ENCODE measurements at regions not wholly inside any gene's neighbourhood (a gene's known extent, or its start where the extent isn't known, plus 50 kb on each side); places are given as distances from the start of the nearest gene placed in this dataset.

DNA sequence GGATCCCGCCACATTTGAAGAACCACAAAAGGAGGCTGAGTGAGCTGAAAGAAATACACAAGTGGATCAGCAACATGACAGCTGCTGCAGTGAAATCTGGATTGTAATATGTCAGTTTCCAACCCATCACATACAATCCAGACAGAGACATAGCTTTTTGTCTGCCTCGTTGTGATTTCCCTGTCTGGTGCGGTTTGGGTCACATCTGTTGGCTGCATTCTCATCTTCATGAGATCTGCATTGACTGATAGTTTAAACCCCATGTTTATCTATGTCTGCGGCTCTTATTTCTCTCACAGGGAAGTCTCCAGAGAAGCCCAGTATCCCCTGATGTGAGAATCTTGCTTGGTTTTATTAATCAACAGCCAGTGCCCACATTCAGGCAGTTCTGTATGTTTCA is 403.1 kb upstream of the ZNF608 start:
- Histone ChIP-seq H3K36me3 (ENCODE audit: control insufficient read depth, insufficient read depth, low read length) (no peaks in the 10 kb centered on the region), H3K9me3 (ENCODE audit: control insufficient read depth, low read length) (no peaks in the 10 kb centered on the region), H3K4me3 (ENCODE audit: extremely low read depth, insufficient read depth, low read length, poor library complexity, severe bottlenecking) (no peak overlapping the region), H3K27ac (ENCODE audit: low read depth, low read length, severe bottlenecking) (no peak overlapping the region), H3K4me1 (ENCODE audit: control insufficient read depth, insufficient read depth, low read length, poor library complexity, severe bottlenecking) (no peaks in the 10 kb centered on the region)
- WGBS, 2 experiments (ENCODE audit: insufficient coverage in 2 of 2): 83 to 88% methylated on average over 3 to 4 of the region's 4 CpGs

DNA sequence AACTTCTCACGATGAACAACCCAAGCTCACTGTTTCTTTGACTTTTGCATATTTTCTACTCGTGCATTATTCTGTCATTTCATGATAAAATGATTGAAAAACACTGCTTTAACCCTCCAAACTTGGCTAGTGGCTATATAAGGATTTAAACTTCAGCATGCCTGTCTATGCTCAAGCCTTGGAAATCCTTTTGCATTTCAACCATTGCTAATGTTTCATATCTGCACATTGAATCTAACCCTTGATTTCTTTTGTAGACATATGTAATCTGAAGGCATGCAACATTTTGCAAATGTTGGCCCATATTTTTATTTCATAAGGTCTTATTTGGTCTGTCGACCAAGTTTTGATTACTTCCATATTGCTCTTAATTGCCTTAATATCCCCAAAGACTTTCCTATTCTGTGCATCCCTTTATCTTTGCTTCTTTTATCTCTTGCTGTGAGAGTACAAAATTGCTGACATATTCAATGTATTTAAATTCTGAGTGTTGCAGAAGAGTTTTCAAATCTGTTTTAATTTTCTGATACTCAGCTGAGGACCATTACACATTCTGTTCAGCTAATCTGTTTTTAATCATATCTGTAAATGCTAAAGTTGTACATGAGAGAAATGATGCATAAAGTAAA is 403.7 kb upstream of the ZNF608 start:
- WGBS, 2 experiments (ENCODE audit: insufficient coverage in 2 of 2): 87% methylated on average over 2 of the region's 3 CpGs; no CpG with 5 or more reads in 1 of the 2 experiments
- no peaks in the 10 kb centered on the region for H3K36me3 ChIP-seq (ENCODE audit: control insufficient read depth, insufficient read depth, low read length)
- no peaks in the 10 kb centered on the region for H3K4me1 ChIP-seq (ENCODE audit: control insufficient read depth, insufficient read depth, low read length, poor library complexity, severe bottlenecking)
- H3K9me3 ChIP-seq (ENCODE audit: control insufficient read depth, low read length): no peaks in the 10 kb centered on the region
- H3K27ac ChIP-seq (ENCODE audit: low read depth, low read length, severe bottlenecking): no peak overlapping the region
- H3K4me3 ChIP-seq (ENCODE audit: extremely low read depth, insufficient read depth, low read length, poor library complexity, severe bottlenecking): no peak overlapping the region

DNA sequence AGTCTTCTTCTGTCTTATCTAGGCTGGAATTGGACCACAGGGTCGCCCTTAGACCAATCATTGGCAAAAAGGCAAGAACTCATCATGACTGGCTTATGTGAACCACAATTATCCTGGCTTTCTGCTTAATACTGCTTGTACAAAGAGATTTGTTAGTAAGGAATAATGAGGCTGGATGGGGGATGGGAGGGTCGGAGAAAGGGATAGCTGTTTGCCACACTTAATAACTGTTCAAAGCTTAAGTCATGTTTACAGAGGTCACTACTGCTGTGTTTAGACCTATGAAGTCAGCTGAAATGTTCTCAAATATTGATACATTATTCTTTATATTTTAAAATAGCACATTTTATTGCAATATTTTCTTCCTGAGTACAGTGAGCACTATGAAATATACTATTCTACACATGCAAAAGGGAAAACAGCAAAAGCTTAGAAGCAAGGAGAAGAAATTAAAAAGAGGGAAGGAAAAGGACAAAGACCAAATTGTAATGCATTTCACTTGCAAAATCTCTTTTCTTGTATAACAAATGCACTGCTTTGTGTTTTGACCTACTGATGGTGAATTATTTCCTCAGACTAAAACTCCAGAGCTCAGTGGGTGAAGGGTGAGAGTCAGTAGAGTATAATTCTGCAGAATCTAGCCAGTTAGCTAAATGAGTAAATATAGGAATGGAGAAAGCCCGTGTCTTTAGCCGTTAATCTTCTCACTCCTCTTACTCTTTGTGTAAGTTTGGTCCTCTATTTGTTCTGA is 404.9 kb upstream of the ZNF608 start:
- 60 to 100% methylated on average over 1 to 2 of the region's 4 CpGs for WGBS, 2 experiments (ENCODE audit: insufficient coverage in 2 of 2)

GRCh38 chr5:125152044-125152443 is 405.6 kb upstream of the ZNF608 start:
- H3K9me3 ChIP-seq (ENCODE audit: control insufficient read depth, low read length): no peaks in the 10 kb centered on the region
- 50 to 94% methylated on average over 2 to 3 of the region's 4 CpGs for WGBS, 2 experiments (ENCODE audit: insufficient coverage in 2 of 2)
- H3K36me3 ChIP-seq (ENCODE audit: control insufficient read depth, insufficient read depth, low read length): no peaks in the 10 kb centered on the region
- no peaks in the 10 kb centered on the region for H3K4me1 ChIP-seq (ENCODE audit: control insufficient read depth, insufficient read depth, low read length, poor library complexity, severe bottlenecking)
- H3K27ac ChIP-seq (ENCODE audit: low read depth, low read length, severe bottlenecking): no peak overlapping the region
- H3K4me3 ChIP-seq (ENCODE audit: extremely low read depth, insufficient read depth, low read length, poor library complexity, severe bottlenecking): no peak overlapping the region

More for the DNA sequence above, 404.9 kb upstream of the ZNF608 start:
- no peak overlapping the region for H3K4me3 ChIP-seq (ENCODE audit: extremely low read depth, insufficient read depth, low read length, poor library complexity, severe bottlenecking)
- no peak overlapping the region for H3K27ac ChIP-seq (ENCODE audit: low read depth, low read length, severe bottlenecking)
- no peaks in the 10 kb centered on the region for H3K9me3 ChIP-seq (ENCODE audit: control insufficient read depth, low read length)
- no peaks in the 10 kb centered on the region for H3K4me1 ChIP-seq (ENCODE audit: control insufficient read depth, insufficient read depth, low read length, poor library complexity, severe bottlenecking)
- H3K36me3 ChIP-seq (ENCODE audit: control insufficient read depth, insufficient read depth, low read length): no peaks in the 10 kb centered on the region

- Histone ChIP-seq H3K4me1 (ENCODE audit: control insufficient read depth, insufficient read depth, low read length, poor library complexity, severe bottlenecking) (no peaks in the 10 kb centered on the region), H3K4me3 (ENCODE audit: extremely low read depth, insufficient read depth, low read length, poor library complexity, severe bottlenecking) (no peak overlapping the region), H3K36me3 (ENCODE audit: control insufficient read depth, insufficient read depth, low read length) (no peaks in the 10 kb centered on the region), H3K9me3 (ENCODE audit: control insufficient read depth, low read length) (no peaks in the 10 kb centered on the region), H3K27ac (ENCODE audit: low read depth, low read length, severe bottlenecking) (no peak overlapping the region)
- 93 to 99% methylated on average over 11 to 13 of the region's 13 CpGs for WGBS, 2 experiments (ENCODE audit: insufficient coverage in 2 of 2)
Observed at GRCh38 chr5:125152461-125153189, 406.2 kb upstream of the ZNF608 start.

DNA sequence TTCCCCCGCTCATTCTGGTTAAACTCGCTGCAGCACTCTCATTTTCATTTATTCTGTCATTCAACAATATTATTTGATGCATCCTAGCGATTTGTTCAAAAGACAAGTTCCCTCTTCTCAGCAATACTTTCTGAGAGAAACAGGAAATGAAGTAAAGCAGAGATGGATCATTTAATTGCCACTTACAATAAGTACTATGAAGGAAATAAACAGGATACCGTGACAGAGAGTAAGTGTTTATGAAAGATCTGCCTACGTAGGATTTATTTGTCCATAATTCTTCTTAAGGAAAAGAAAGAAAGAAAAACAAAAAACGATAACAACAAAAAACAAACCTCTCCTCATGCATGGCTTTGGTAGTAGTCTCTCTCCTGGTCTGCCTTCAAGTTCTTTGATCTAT is 406.8 kb upstream of the ZNF608 start:
- H3K36me3 ChIP-seq (ENCODE audit: control insufficient read depth, insufficient read depth, low read length): no peaks in the 10 kb centered on the region
- no peaks in the 10 kb centered on the region for H3K9me3 ChIP-seq (ENCODE audit: control insufficient read depth, low read length)
- H3K4me1 ChIP-seq (ENCODE audit: control insufficient read depth, insufficient read depth, low read length, poor library complexity, severe bottlenecking): no peaks in the 10 kb centered on the region
- no peak overlapping the region for H3K27ac ChIP-seq (ENCODE audit: low read depth, low read length, severe bottlenecking)
- WGBS, 2 experiments (ENCODE audit: insufficient coverage in 2 of 2): 31 to 100% methylated on average over 1 to 3 of the region's 6 CpGs
- H3K4me3 ChIP-seq (ENCODE audit: extremely low read depth, insufficient read depth, low read length, poor library complexity, severe bottlenecking): no peak overlapping the region

DNA sequence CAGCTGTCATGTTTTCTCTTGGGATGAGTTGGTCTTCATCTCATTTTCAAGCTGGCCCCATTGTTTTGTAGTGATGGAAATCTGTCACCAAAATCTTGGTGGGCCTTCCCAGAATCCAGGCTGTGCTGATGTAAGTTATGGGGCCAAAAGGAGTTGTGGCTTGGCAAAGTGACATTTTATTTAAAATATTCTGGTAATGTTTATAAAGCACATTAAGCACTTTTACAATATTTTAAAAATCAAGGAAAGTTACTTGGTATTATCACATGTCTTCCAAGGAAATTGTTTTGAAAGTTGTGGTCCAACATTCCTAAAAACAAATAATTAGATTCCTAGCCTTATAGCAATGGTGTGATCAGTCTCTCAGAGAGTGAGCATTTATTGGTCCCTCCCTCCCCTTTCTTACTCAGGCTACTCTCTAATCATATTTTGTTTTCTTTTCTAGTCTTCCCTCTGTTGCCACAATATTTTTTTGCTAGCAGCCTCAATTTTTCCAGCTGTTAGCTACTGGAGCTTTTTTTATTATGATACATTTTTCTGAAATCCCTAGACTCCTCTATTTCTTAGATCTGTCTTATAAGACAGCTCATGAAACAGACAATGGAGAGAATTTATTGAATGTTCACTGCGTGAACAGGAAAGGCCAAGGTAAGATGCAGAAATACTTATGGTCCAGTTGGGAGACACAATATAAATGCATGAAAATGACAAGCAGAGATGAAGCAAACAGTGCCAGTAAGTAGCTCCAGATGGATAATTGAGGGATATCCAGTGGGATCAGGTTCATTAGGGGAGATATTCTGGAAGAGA is 408.1 kb upstream of the ZNF608 start:
- Histone ChIP-seq H3K4me1 (ENCODE audit: control insufficient read depth, insufficient read depth, low read length, poor library complexity, severe bottlenecking) (no peaks in the 10 kb centered on the region), H3K4me3 (ENCODE audit: extremely low read depth, insufficient read depth, low read length, poor library complexity, severe bottlenecking) (no peak overlapping the region), H3K27ac (ENCODE audit: low read depth, low read length, severe bottlenecking) (no peak overlapping the region), H3K36me3 (ENCODE audit: control insufficient read depth, insufficient read depth, low read length) (no peaks in the 10 kb centered on the region), H3K9me3 (ENCODE audit: control insufficient read depth, low read length) (no peaks in the 10 kb centered on the region)
- WGBS, 2 experiments (ENCODE audit: insufficient coverage in 2 of 2): 100% methylated on average over 1 of the region's 1 CpG

DNA sequence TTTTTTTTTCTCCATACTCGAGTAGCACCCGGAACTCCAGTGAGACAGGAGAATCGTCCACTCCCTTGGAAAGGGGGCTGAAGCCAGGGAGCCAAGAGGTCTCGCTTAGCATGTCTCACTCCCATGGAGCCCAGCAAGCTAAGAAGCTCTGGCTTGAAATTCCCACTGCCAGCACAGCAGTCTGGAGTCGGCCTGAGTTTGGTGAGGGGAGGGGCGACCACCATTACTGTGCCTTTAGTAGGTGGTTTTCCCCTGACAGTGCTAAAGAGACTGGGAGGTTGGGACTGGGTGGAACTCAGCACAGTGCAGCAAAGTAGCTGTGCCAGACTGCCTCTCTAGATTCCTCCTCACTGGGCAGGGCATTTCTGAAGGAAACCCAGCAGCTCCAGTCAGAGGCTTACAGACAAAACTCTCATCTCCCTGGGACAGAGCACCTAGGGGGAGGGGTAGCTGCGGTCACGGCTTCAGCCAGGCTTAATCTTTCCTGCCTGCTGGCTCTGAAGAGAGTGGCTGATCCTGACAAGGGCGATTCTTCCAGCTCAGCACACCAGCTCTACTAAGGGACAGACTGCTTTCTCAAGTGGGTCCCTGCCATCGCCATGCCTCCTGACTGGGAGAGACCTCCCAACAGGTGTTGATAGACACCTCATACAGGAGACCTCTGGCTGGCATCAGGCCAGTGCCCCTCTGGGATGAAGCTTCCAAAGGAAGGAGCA is 414.5 kb upstream of the ZNF608 start:
- Histone ChIP-seq H3K4me3 (ENCODE audit: extremely low read depth, insufficient read depth, low read length, poor library complexity, severe bottlenecking) (no peak overlapping the region), H3K27ac (ENCODE audit: low read depth, low read length, severe bottlenecking) (peak overlapping the region; percentile 57), H3K9me3 (ENCODE audit: control insufficient read depth, low read length) (peaks cover 16% of the 10 kb centered on the region), H3K4me1 (ENCODE audit: control insufficient read depth, insufficient read depth, low read length, poor library complexity, severe bottlenecking) (peaks cover 7% of the 10 kb centered on the region), H3K36me3 (ENCODE audit: control insufficient read depth, insufficient read depth, low read length) (no peaks in the 10 kb centered on the region)
- WGBS, 2 experiments (ENCODE audit: insufficient coverage in 2 of 2): 47 to 56% methylated on average over 5 to 6 of the region's 10 CpGs

DNA sequence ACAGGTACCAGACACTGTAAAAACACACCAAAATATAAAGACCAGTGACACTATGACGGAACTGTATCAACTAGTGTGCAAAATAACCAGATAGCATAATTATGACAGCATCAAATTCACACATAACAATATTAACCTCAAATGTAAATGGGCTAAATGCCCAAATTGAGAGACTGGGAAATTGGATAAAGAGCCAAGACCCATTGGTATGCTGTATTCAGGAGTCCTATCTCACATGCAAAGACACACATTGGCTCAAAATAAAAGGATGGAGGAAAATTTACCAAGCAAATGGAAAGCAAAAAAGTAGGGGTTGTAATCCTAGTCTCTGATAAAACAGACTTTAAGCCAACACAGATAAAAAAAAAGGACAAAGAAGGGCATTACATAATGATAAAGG is 416.3 kb upstream of the ZNF608 start:
- 60% methylated on average over 1 of the region's 1 CpG; no CpG with 5 or more reads in 1 of the 2 experiments for WGBS, 2 experiments (ENCODE audit: insufficient coverage in 2 of 2)

GRCh38 chr5:125169396-125169795 is 423.0 kb upstream of the ZNF608 start:
- Histone ChIP-seq H3K4me1 (ENCODE audit: control insufficient read depth, insufficient read depth, low read length, poor library complexity, severe bottlenecking) (no peaks in the 10 kb centered on the region), H3K36me3 (ENCODE audit: control insufficient read depth, insufficient read depth, low read length) (no peaks in the 10 kb centered on the region), H3K9me3 (ENCODE audit: control insufficient read depth, low read length) (peaks cover 8% of the 10 kb centered on the region), H3K4me3 (ENCODE audit: extremely low read depth, insufficient read depth, low read length, poor library complexity, severe bottlenecking) (no peak overlapping the region), H3K27ac (ENCODE audit: low read depth, low read length, severe bottlenecking) (no peak overlapping the region)
- no CpG with 5 or more reads among the region's 1 CpG for WGBS, 2 experiments (ENCODE audit: insufficient coverage in 2 of 2)

More for the DNA sequence above, 416.3 kb upstream of the ZNF608 start:
- Histone ChIP-seq H3K36me3 (ENCODE audit: control insufficient read depth, insufficient read depth, low read length) (no peaks in the 10 kb centered on the region), H3K9me3 (ENCODE audit: control insufficient read depth, low read length) (peaks cover 16% of the 10 kb centered on the region), H3K4me3 (ENCODE audit: extremely low read depth, insufficient read depth, low read length, poor library complexity, severe bottlenecking) (no peak overlapping the region), H3K27ac (ENCODE audit: low read depth, low read length, severe bottlenecking) (no peak overlapping the region), H3K4me1 (ENCODE audit: control insufficient read depth, insufficient read depth, low read length, poor library complexity, severe bottlenecking) (peaks cover 7% of the 10 kb centered on the region)

Data from mesodermal cell (in vitro differentiated cells).